Stomach (tissue), 4 donors: ENCODE measurements at regions not wholly inside any gene's neighbourhood (a gene's known extent, or its start where the extent isn't known, plus 50 kb on each side); places are given as distances from the start of the nearest gene placed in this dataset.

Experiments used
- CTCF ChIP-seq, 7 experiments: fragments of 450-650 bp in 4 of 7; fragments of 200-600 bp in 3 of 7; sonication (generic) in 3 of 7; IDR thresholded peaks; one replicate each; pipeline ENCODE4 v1.5.1; 2016 to 2019; ENCODE audit warnings: antibody characterized with exemption in 7 of 7, control low read depth in 2 of 7, mild to moderate bottlenecking in 1 of 7
- EP300 ChIP-seq: sonication (generic); formaldehyde crosslinking; IDR thresholded peaks from one replicate; pipeline ENCODE4 v1.6.1; 2017; ENCODE audit warnings: antibody characterized with exemption

GRCh38 chr6:12386816-12387215 is 96.7 kb downstream of the EDN1 start:
- TF ChIP-seq CTCF (IDR thresholded peaks at IDR 0.05) (no peak), EP300 (no peak)
